SK-N-SH (cell line): ENCODE measurements at regions not wholly inside any gene's neighbourhood (a gene's known extent, or its start where the extent isn't known, plus 50 kb on each side); places are given as distances from the start of the nearest gene placed in this dataset.

Experiments
- CTCF ChIA-PET: fragments of 300-600, 350-600 bp; formaldehyde crosslinking; extraction: SDS; loops from one replicate; lab custom pipeline; 2021; lab: Yijun Ruan, JAX
- POLR2A ChIA-PET: fragments of 350-600 bp; sonication (Branson Sonifier 250); formaldehyde crosslinking; extraction: SDS; loops from one replicate; lab custom pipeline; 2020; ENCODE audit warnings: antibody characterized with exemption, inconsistent platforms; lab: Yijun Ruan, JAX
- DNase-seq: peaks from one replicate; pipeline ENCODE4 v3.0.0; 2012
- H2AFZ ChIP-seq: fragments of 200-600 bp; sonication (generic); 2 replicates; pipeline ENCODE4 v1.8.1; 2016; ENCODE audit warnings: antibody characterized with exemption, mild to moderate bottlenecking, low read depth
- H3F3A ChIP-seq: fragments of 200-600 bp; sonication (generic); replicated peaks from 2 replicates; pipeline ENCODE3; 2016; ENCODE audit warnings: antibody characterized with exemption, mild to moderate bottlenecking; ENCODE audit not compliant: insufficient read depth
- H3K27ac ChIP-seq, 2 experiments: fragments of 200-500 bp in 1 of 2; fragments of 200-600 bp in 1 of 2; sonication (Bioruptor generic) in 1 of 2; sonication (generic), shearing (Covaris generic) in 1 of 2; 2 replicates each; pipeline versions ENCODE4 v1.5.1 to v1.6.1; 2014 to 2016; ENCODE audit warnings: low read depth in 2 of 2, inconsistent platforms in 1 of 2, low read length in 1 of 2, mild to moderate bottlenecking in 1 of 2, mixed read lengths in 1 of 2
- H3K27me3 ChIP-seq: fragments of 200-600 bp; sonication (generic), shearing (Covaris generic); 2 replicates; pipeline ENCODE4 v1.6.1; 2016; ENCODE audit warnings: mixed run types; ENCODE audit not compliant: insufficient read depth
- H3K36me3 ChIP-seq, 2 experiments: fragments of 200-500 bp in 1 of 2; fragments of 200-600 bp in 1 of 2; sonication (Bioruptor generic) in 1 of 2; sonication (generic) in 1 of 2; replicated peaks in 1 of 2; 2 replicates each; pipeline versions ENCODE3 to v1.5.1; 2014 to 2016; ENCODE audit warnings: low read length in 1 of 2, mild to moderate bottlenecking in 1 of 2; ENCODE audit not compliant: insufficient read depth in 2 of 2, control insufficient read depth in 1 of 2
- H3K4me1 ChIP-seq, 2 experiments: fragments of 200-500 bp in 1 of 2; fragments of 200-600 bp in 1 of 2; sonication (Bioruptor generic) in 1 of 2; sonication (generic), shearing (Covaris generic) in 1 of 2; 2 replicates each; pipeline versions ENCODE4 v1.5.1 to v1.6.1; 2014 to 2016; ENCODE audit warnings: low read depth in 1 of 2, low read length in 1 of 2, mixed run types in 1 of 2; ENCODE audit not compliant: insufficient read depth in 2 of 2, control insufficient read depth in 1 of 2
- H3K4me2 ChIP-seq: fragments of 200-600 bp; sonication (generic), shearing (Covaris generic); 2 replicates; pipeline ENCODE4 v1.6.1; 2017; ENCODE audit warnings: mixed run types
- H3K4me3 ChIP-seq, 2 experiments: fragments of 200-500 bp in 1 of 2; fragments of 200-600 bp in 1 of 2; sonication (Bioruptor generic) in 1 of 2; sonication (generic), shearing (Covaris generic) in 1 of 2; 2 replicates each; pipeline versions ENCODE4 v1.5.1 to v1.8.1; 2014 to 2016; ENCODE audit warnings: low read depth in 2 of 2, inconsistent platforms in 1 of 2, low read length in 1 of 2, mild to moderate bottlenecking in 1 of 2, mixed read lengths in 1 of 2, moderate library complexity in 1 of 2
- H3K79me2 ChIP-seq: fragments of 200-600 bp; sonication (generic); 2 replicates; pipeline ENCODE4 v1.8.1; 2017; ENCODE audit warnings: mild to moderate bottlenecking; ENCODE audit not compliant: insufficient read depth
- H3K9ac ChIP-seq: fragments of 200-600 bp; sonication (generic); 2 replicates; pipeline ENCODE4 v1.6.1; 2017; ENCODE audit warnings: mixed run types
- H3K9me2 ChIP-seq: fragments of 200-600 bp; sonication (generic); 2 replicates; pipeline ENCODE4 v1.6.1; 2017; ENCODE audit warnings: mixed run types
- H3K9me3 ChIP-seq: fragments of 200-600 bp; sonication (generic); 2 replicates; pipeline ENCODE4 v1.6.1; 2017; ENCODE audit warnings: mixed run types, mild to moderate bottlenecking, moderate library complexity
- H4K20me1 ChIP-seq: fragments of 200-600 bp; sonication (generic); 2 replicates; pipeline ENCODE4 v1.6.1; 2017; ENCODE audit warnings: mild to moderate bottlenecking, mixed run types; ENCODE audit not compliant: insufficient read depth
- CTCF ChIP-seq: fragments of 200-600 bp; sonication (generic); IDR thresholded peaks from 2 replicates; pipeline ENCODE4 v1.6.1; 2017; ENCODE audit warnings: antibody characterized with exemption, mild to moderate bottlenecking, moderate library complexity
- ELF1 ChIP-seq: IDR thresholded peaks from 2 replicates; pipeline ENCODE4 v1.4.0; 2012
- EP300 ChIP-seq, 2 experiments: IDR thresholded peaks; 2 replicates each; pipeline versions ENCODE4 v1.4.0 to v1.6.1; 2012; ENCODE audit warnings: borderline replicate concordance in 1 of 2, low read depth in 1 of 2, low read length in 1 of 2
- GABPA ChIP-seq: IDR thresholded peaks from 2 replicates; pipeline ENCODE4 v1.4.0; 2012; ENCODE audit warnings: low read depth, mild to moderate bottlenecking
- GATA2 ChIP-seq: sonication (generic); formaldehyde crosslinking; IDR thresholded peaks from 2 replicates; pipeline ENCODE4 v1.5.0; 2020; ENCODE audit warnings: mild to moderate bottlenecking, missing genetic modification reagents
- IRF3 ChIP-seq: fragments of 150-350 bp; IDR thresholded peaks from 2 replicates; pipeline ENCODE4 v1.6.1; 2016; ENCODE audit warnings: mild to moderate bottlenecking, low read depth, low read length
- MAX ChIP-seq: IDR thresholded peaks from 2 replicates; pipeline ENCODE4 v1.4.0; 2012; ENCODE audit warnings: low read depth
- MEF2A ChIP-seq: IDR thresholded peaks from 2 replicates; pipeline ENCODE4 v1.4.0; 2012; ENCODE audit warnings: low read depth, borderline replicate concordance
- MXI1 ChIP-seq: IDR thresholded peaks from 2 replicates; pipeline ENCODE4 v1.6.1; 2012; ENCODE audit warnings: mild to moderate bottlenecking, low read depth, low read length, improper control_type of control experiment
- NFIC ChIP-seq: IDR thresholded peaks from 2 replicates; pipeline ENCODE4 v1.4.0; 2012; ENCODE audit warnings: borderline replicate concordance
- RFX5 ChIP-seq: IDR thresholded peaks from 2 replicates; pipeline ENCODE4 v1.6.1; 2012; ENCODE audit warnings: mild to moderate bottlenecking, improper control_type of control experiment, low read length
- RXRA ChIP-seq: IDR thresholded peaks from 2 replicates; pipeline ENCODE4 v1.4.0; 2012; ENCODE audit warnings: low read depth, mild to moderate bottlenecking, borderline replicate concordance
- USF1 ChIP-seq: IDR thresholded peaks from 2 replicates; pipeline ENCODE4 v1.4.0; 2012; ENCODE audit warnings: low read depth, borderline replicate concordance
- USF2 ChIP-seq: fragments of 150-350 bp; IDR thresholded peaks from 2 replicates; pipeline ENCODE4 v1.6.1; 2017; ENCODE audit warnings: antibody characterized with exemption, low read length, low read depth, borderline replicate concordance
- ZBTB33 ChIP-seq: IDR thresholded peaks from 2 replicates; pipeline ENCODE4 v1.4.0; 2012; ENCODE audit warnings: low read depth, borderline replicate concordance
- WGBS: methylation state at CpG from one replicate; pipeline ENCODE4 v1.1.6; 2017; ENCODE audit warnings: low lambda C conversion rate; 5-methylcytosine and 5-hydroxymethylcytosine counted together

GRCh38 chr14:94936901-94937685 lies 167.2 kb upstream of the GSC start (continued):
- TF ChIP-seq GABPA, result no peak
- TF ChIP-seq CTCF, result no peak
- TF ChIP-seq IRF3, result no peak
- no peak for TF ChIP-seq ZBTB33
- TF ChIP-seq MEF2A, result no peak
- TF ChIP-seq ELF1, result no peak
- no peak for TF ChIP-seq RXRA
- TF ChIP-seq EP300 (IDR thresholded peaks at IDR 0.05; ENCODE audit: borderline replicate concordance in 1 of 2, low read depth in 1 of 2, low read length in 1 of 2), result no peak
- TF ChIP-seq MAX, result no peak

- Histone ChIP-seq H3K36me3 (no peaks in the 10 kb centered on the region), H3K4me1 (peaks cover 7 to 15% of the 10 kb centered on the region in 2 experiments; a peak in 2 of 4 replicates), H3K4me3 (no peak overlapping the region; a peak in 1 of 4 replicates), H3K9ac (no peak overlapping the region), H3K9me2 (no peaks in the 10 kb centered on the region), H3K27me3 (no peaks in the 10 kb centered on the region), H4K20me1 (no peaks in the 10 kb centered on the region), H3F3A (no peaks in the 10 kb centered on the region), H2AFZ (no peak overlapping the region), H3K9me3 (no peaks in the 10 kb centered on the region), H3K27ac (peak overlapping the region in 1 of 2 experiments; percentile 45; a peak in 2 of 4 replicates), H3K4me2 (no peak overlapping the region), H3K79me2 (no peaks in the 10 kb centered on the region)
- ChIA-PET CTCF (interaction anchor here (0.6 kb wide), 1 partner anchor 495 kb away, joined by 3 read pairs; no protein-coding TSS in a partner anchor), POLR2A (interaction anchor here (0.6 kb wide), 1 partner anchor 10 kb away, joined by 3 read pairs; no protein-coding TSS in a partner anchor)
- peak; percentile 85 for DNase-seq
- 29% methylated on average over 16 of the region's 26 CpGs for WGBS
- TF ChIP-seq IRF3 (no peak), MXI1 (peak; percentile 77), GATA2 (CRISPR knock-in tag) (peak; percentile 25), USF2 (peak; percentile 53; the same call in 1 of the 2 replicates), RFX5 (peak; percentile 48), NFIC (no peak), USF1 (peak; percentile 48; the same call in 1 of the 2 replicates)
These were observed 166.5 kb upstream of the GSC start for GRCh38 chr14:94936401-94936892.
